ENCODE measurements at regions not wholly inside any gene's neighbourhood (a gene's known extent, or its start where the extent isn't known, plus 50 kb on each side); places are given as distances from the start of the nearest gene placed in this dataset.
A peak's percentile ranks its signal among the peaks of the same experiment; 100 is the strongest.
"Not testable (repeated sequence)": the region's sequence is repeated elsewhere in the genome, so short reads cannot be mapped to it uniquely, and the experiment has no call there.

DNA sequence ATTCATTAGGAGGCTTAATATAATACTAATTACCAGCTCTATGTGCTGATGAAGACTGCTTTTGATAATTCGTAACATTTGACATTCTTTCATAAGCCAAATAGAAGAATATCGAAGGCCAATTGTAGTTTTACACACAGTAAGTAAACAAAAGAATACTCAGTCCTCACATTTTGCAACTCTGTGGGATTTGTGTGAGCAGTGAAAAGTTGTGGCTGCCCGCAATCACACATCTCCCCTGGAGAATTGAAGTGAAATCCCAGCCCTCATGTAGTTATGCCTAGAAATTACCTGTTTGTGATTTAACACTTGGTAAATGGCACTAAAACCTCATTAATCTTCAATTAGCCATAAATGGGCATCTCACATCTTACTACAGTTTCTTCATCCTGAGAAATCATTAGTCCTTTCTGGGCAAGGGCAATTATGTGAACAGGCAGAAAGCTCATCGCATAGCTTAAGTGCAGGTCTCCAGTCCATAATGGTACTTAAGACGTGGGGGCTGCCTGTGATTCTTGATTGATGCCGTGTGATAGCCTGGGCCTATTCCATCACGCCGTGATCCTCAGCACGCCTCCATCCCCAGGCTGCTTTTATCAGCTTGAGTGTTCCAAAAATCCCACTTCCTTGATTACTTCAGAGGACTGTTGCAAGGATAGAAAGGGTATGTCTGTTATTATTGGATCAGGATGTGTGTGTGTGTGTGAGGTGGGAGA lies 97.9 kb upstream of the METTL14 start:
- DNase-seq (ENCODE audit: low read depth, low spot score), result no peak

DNA sequence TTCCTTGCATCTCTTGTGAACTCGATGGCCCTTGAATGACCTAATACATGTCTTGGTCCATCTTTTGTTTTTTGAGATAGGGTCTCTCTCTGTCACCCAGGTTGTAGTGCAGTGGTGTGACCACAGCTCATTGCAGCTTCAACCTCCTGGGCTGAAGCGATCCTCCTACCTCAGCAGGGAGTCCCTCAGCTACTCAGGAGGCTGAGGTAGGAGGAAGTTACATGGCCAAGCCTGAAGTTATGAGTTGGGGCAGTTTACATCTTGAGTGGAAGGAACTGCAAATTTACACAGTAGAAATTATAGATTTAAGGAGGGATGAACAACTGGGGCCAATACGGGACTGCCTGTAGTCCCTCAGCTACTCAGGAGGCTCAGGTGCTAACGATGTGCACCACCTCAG lies 97.2 kb upstream of the METTL14 start:
- DNase-seq (ENCODE audit: low read depth, low spot score), result no peak

GRCh38 chr4:118589471-118590055 lies 95.6 kb upstream of the METTL14 start:
- no peak for DNase-seq (ENCODE audit: low read depth, low spot score)

DNA sequence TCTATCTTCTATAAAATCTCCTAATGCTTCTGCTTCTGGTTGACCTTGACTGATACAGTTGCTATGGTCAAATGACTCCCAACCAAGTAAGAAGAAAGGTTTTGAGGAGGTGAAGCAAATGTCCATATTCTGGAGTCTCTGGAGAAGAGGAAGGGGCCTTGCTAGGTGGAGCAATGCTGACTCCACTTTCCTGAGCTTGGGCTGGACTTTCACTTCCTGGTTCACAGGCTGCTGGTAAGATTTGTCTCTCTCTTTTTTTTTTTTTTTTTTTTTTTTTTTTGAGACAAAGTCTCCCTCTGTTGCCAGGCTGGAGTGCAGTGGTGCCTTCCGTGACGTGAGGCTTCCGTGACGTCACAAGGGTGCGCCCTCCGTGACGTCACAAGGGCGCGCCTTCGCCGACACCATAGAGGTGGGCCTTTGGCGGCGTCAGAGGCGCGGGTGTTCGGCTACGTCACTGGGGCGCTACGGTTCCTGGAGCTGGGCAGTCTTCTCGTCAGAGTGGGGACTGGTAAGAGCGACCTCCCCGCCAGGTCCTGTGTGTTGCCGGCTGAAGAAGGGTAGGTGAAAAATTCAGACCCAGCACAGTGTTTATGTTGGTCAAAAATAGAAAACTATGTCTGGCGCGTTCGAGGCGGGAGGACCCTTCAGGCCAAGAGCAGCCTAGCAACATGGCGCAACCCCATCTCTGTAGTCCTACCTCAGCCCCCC lies 93.7 kb upstream of the METTL14 start:
- DNase-seq (ENCODE audit: low read depth, low spot score), result peak; percentile 86

DNA sequence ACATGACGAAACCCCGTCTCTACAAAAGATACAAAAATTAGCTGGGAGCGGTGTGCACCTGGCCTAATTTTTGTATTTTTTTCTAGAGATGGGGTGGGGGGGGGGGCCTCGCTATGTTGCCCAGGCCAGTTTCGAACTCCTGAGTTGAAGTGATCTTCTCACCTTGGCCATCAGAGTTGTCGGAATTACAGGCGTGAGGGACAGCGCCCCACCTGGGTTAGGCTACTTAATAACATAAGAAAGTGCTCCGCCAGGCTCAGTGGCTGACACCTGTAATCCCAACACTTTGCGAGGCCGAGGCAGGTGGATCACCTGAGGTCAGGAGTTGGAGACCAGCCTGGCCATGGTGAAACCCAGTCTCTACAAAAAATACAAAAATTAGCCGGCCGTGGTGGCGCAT lies 92.9 kb upstream of the METTL14 start:
- not testable (repeated sequence) for DNase-seq (ENCODE audit: low read depth, low spot score)

GRCh38 chr4:118595883-118596282 lies 89.3 kb upstream of the METTL14 start:
- not testable (repeated sequence) for DNase-seq (ENCODE audit: low read depth, low spot score)

GRCh38 chr4:118625097-118625496 lies 60.1 kb upstream of the METTL14 start:
- not testable (repeated sequence) for DNase-seq (ENCODE audit: low read depth, low spot score)

GRCh38 chr4:118629697-118630096 lies 55.5 kb upstream of the METTL14 start:
- DNase-seq (ENCODE audit: low read depth, low spot score), result not testable (repeated sequence)

- not testable (repeated sequence) for DNase-seq (ENCODE audit: low read depth, low spot score)
Observed at GRCh38 chr4:118630897-118631296, 54.3 kb upstream of the METTL14 start.

DNA sequence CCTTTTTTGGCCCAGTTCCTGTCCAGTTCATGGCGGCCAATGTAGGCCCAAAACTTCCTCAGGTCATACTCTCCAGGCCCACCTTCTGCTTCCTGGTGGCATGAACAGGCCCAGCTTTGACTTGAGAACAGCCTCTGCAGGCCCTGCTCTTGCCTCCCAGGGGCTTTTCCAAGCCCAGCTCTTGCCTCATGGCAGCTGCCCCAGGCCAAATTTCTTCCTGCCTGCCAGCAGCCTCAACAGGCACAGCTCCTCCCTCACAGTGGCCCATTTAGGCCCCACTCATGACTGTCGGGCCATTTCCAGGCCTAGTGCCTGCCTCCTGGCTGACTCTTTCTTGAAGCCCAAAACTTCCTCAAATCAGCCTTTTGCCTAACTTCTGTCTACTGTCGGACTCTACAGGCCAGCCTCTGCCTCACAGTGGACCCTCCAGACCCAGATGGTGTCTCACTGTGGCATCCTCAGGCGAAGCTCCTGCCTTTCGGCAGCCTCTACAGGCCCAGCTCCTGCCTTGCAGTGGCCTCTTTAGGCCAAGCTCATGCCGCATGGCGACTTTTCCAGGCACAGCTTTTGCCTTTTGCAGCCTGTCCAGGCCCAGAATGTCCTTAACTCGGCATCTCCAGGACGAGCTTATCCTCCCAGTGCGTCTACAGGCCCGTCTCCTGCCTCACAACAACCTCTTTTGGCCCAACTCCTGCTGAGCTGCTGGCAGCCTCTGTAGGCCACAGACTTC lies 53.7 kb upstream of the METTL14 start:
- not testable (repeated sequence) for DNase-seq (ENCODE audit: low read depth, low spot score)

- DNase-seq (ENCODE audit: low read depth, low spot score), result not testable (repeated sequence)
Observed at GRCh38 chr4:118633476-118633875, 51.7 kb upstream of the METTL14 start.

GRCh38 chr4:118634126-118634875 lies 50.9 kb upstream of the METTL14 start:
- DNase-seq (ENCODE audit: low read depth, low spot score), result not testable (repeated sequence)

All from activated naive CD8-positive, alpha-beta T cell treated with anti-CD3 and anti-CD28 coated beads, Interleukin-2, amount 50 U/mL, for 16 hours (primary cell).